GM21723 (cell line): ENCODE measurements at regions not wholly inside any gene's neighbourhood (a gene's known extent, or its start where the extent isn't known, plus 50 kb on each side); places are given as distances from the start of the nearest gene placed in this dataset.
"Not testable (repeated sequence)": the region's sequence is repeated elsewhere in the genome, so short reads cannot be mapped to it uniquely, and the experiment has no call there.

Experiments used
- ATAC-seq: cut with Tn5 transposase; IDR thresholded peaks from one replicate; pipeline ENCODE4 v1.9.1; 2021; ENCODE audit warnings: mild to moderate bottlenecking, moderate library complexity; ENCODE audit not compliant: unreplicated experiment

GRCh38 chr5:103891151-103891550 is 328.6 kb upstream of the NUDT12 start:
- ATAC-seq, result no peak

GRCh38 chr5:103890313-103890712 is 327.7 kb upstream of the NUDT12 start:
- no peak for ATAC-seq

DNA sequence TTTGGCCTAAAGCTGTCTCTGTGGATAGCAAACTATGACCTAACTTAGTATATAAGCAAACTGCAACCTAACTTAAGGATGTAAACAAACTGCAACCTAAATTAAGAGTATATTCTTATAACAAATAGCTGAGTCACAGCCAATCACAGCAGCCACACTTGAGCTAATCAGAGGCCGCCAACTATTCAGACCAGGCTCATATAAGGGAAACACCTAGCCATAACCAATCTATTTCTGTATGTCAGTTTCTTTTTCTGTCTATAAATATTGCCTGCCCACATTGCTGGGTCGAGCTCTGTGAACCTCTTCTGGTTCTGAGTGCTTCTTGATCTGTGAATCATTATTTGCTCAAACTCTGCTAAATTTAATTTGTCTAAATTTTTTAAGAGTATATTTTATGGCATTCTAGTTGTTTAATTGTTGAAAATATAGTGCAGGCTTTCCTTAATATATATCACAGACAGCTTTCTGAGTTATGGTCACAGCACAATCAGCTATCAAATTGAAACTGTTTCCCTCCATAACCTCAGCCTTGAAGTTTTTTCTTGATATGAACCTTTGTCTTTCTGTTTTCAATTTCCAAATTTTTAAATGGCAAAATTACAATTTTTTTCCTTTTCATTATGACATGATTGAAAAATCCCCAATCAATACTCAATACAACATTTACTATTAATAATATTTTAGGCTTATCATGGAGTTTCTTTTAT is 327.1 kb upstream of the NUDT12 start:
- ATAC-seq, result peak; percentile 61

DNA sequence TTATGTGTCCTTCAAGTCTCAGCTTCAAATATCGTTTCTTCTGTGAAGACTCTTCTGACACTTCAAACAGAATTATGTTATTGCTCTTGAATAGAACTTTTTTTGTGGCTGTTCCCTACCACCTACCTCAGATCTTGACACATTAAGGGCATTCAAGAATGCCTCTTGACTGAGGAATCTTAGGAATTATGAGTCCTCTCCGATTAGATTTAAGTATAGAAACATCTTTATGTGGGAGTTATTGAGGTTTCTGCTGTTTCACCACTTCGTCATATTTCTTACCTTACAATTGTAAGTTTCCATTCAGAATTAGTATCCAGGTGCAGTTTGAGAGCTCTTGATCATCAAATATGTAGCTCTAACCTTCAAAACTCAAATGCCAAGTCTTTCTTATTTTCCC is 324.2 kb upstream of the NUDT12 start:
- no peak for ATAC-seq

DNA sequence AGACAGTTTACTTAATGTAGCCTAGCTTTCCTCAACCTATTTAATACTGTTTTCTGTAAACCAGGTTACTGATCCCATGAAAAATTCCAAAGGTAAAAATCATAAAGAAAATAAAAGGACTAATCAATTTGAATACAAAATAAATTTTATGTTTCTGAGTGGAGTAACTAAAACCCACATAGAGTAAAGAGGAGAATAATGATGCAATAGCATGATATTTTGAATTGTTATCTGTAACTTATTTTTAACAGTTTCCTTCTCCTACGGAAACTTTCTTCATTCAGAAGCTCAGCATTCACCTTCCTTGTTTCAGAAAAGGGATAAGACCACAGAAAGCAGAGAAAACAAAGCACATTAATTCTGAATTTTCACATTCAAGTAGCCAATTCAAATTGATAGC is 320.6 kb upstream of the NUDT12 start:
- ATAC-seq, result no peak

DNA sequence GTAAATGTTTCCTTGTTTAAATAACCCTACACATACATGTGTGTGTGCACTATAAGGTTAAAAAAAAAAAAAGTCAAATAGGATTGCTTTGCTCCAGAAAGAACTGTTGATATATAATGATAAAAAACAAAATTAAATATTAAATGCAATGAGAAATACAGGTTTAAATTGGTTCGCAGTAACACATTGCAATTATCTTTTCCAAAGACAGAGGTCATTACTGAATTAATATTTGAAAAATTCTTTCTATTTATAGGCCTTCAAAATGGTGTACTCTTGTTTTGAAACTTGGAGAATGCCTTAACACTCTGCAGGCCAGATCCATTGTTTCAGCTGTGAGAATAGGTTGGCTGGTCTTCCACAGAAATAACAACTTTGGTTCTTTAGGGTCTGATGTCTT is 319.0 kb upstream of the NUDT12 start:
- ATAC-seq, result no peak

DNA sequence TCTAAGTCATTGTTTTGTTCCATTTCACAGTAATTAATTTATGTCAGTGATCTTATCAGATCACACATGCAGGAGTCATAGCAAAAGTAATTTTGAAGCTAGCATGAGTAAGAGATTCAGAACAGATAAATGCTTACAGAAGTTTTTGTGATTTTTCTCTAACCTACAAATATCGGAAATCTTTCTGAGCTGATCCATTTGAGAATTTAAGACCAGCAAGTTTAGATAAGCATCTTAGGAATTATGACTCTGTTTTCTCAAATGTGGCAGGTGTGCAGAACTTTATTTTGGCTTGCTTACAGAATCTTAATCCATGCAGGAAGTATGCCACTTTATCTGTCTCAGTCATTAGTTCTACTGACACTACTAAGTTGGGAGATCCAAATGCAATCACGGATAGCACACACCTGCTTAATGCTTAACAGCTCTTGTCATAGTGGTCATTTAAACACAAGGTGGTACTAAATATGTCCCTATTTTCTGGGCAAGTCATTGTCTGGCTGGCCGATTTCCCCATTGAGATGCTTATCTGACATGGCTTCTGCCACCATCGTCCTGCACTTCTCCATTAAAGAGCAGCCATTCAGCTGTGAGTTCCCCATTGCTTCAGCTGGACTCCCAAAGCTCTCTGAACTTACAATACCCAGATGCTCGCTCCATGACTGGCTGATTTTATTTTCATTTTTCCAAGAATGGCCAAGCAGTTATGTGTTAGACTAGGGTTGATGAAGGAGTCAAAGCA is 305.4 kb upstream of the NUDT12 start:
- ATAC-seq, result no peak

DNA sequence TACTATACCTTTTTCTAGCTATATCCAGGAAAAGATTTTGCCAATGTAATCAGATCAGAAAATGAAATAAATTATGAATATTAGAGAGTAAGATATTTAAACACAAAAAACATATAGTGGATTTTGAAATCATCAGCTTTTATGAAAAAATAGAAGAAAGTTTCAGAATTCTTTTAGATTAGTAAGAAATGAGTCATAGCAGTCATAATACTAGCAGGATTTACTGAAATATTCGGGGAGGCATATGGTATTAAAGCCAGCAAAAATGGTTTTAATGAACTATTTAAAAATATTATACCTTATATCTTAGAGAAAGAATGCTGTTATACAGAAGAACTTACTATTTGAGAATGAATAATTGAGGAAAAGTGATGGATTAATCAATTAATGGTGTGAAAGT is 303.6 kb upstream of the NUDT12 start:
- no peak for ATAC-seq

GRCh38 chr5:103862398-103862797 is 299.8 kb upstream of the NUDT12 start:
- no peak for ATAC-seq

- no peak for ATAC-seq
Measured at GRCh38 chr5:103860327-103860726, 297.7 kb upstream of the NUDT12 start.

DNA sequence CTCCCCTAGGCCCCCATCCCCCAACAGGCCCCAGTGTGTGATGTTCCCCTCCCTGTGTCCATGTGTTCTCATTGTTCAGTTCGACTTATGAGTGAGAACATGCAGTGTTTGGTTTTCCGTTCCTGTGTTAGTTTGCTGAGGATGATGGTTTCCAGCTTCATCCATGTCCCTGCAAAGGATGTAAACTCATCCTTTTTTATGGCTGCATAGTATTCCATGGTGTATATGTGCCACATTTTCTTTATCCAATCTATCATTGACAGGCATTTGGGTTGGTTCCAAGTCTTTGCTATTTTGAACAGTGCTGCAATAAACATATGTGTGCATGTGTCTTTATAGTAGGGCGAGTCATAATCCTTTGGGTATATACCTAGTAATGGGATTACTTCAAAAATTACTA is 295.8 kb upstream of the NUDT12 start:
- ATAC-seq, result not testable (repeated sequence)

GRCh38 chr5:103851091-103851490 is 288.5 kb upstream of the NUDT12 start:
- no peak for ATAC-seq

DNA sequence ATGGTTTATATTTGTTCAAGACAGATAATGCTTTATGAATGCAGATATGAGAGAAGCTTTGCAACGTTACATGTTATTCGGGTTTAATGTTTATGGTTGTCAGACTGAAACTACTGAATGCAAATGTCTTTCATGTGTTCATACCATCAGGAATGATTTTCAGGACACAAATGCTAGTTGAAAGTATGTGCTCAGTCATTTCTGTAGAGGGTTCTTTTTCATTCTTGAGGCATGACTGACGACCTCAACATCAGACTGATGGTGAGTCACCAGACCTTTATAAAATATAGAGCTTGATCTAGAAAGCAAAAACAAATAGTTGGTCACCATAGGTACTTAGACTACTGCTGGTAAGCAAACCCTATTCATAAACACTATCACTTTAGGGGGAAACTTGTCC is 287.3 kb upstream of the NUDT12 start:
- no peak for ATAC-seq

DNA sequence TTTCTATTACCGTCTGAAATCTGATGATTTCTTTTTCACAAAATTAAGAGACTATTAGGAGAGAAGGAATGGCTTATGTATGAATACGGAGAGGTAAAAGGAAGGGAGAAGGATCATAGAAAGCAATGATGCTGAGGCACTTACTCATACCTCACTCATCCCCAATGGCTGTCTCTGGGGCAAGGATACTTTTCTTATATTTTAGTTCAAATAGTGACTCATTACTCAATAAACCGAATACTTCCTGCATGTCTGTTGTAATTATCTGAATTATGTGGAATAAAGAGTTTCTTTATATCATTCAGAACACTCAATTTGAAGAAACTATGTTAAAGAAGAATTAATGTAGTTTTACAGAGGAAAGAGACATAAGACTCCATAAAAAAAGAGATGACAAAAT is 284.5 kb upstream of the NUDT12 start:
- no peak for ATAC-seq

DNA sequence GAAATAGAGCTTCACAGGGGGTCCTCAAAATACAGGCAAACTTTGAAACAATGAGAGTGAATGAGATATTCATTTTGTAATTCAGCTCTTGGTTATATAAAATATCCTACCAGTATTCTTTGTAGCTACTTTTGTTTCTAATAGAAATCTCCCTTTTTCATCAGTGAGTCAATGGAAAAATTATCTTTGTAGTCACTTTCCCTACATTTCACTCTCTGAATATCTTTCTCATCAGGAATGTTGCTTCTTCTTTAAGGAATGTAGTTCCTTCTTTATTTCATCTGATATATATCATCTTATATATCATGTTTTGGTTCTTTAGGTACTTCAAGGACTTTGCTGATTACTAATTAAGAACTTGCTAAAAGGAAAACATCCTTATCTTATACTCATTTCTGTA is 280.3 kb upstream of the NUDT12 start:
- no peak for ATAC-seq

DNA sequence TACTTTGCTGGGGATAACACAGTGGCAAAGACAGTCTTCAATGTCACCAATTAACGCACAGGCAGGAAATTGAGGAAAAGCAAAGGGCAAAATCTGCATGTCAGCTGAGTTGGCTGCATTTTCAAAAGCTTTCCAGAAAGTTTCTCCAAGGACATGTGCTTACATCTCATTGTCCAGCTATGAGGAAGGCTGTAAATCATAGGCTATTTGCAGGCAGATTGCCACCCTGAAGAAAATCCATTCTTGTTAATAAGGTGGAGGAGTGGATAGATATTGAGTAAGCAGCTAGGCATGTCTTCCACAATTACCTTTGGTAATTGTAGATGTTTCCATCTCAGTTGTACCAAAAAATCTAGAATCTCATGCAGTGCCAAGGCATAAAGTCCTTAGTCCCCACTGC is 278.0 kb upstream of the NUDT12 start:
- ATAC-seq, result no peak

GRCh38 chr5:103834216-103834615 is 271.6 kb upstream of the NUDT12 start:
- no peak for ATAC-seq

DNA sequence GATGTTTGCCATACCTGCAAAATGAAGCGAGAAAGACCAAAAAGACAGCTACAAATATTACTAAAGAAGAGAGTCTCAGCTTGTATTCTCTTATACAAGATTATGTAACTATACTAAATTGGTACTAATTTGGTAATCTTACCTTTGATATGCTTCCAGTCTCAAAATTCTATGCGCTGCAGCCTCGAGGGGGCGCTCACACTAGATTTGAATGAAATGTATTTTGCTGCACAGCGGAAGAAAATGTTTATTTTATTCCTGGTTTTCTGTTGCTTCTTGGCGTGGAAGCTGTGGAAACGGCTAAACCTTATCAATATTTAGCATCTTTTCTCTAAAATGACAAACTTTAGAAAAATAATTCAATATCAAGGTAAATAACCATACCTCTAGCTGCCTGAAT is 267.0 kb upstream of the NUDT12 start:
- no peak for ATAC-seq

- no peak for ATAC-seq
Measured at GRCh38 chr5:103827976-103828375, 265.4 kb upstream of the NUDT12 start.

GRCh38 chr5:103821361-103821760 is 258.8 kb upstream of the NUDT12 start:
- no peak for ATAC-seq

GRCh38 chr5:103808464-103809106 is 246.0 kb upstream of the NUDT12 start:
- peak; percentile 77 for ATAC-seq

GRCh38 chr5:103804711-103805110 is 242.1 kb upstream of the NUDT12 start:
- no peak for ATAC-seq
